ENCODE measurements at regions not wholly inside any gene's neighbourhood (a gene's known extent, or its start where the extent isn't known, plus 50 kb on each side); places are given as distances from the start of the nearest gene placed in this dataset.

DNA sequence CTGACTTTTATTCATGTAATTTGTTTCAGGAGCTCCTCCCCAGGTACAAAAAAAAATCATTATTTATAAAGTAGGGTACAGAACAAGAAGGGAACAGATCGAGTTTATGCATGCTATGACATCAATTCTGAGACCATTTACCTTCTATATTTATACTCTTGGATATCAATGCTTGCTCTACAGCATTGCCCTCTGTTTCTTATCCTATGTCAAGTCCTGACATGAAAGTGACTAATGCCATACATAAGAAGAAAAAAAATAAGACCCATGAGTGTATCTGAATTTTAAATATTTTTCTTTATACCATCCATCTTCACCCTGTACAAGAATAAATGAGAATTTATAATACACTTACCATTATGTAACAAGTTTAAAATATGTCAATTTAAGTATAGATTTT lies 2016.3 kb upstream of the CDH9 start:
- H3K27ac ChIP-seq, result no peak overlapping the region
- in situ Hi-C loops (cut with HindIII; ENCODE audit: low pct_ligation_motif_present, low sequenced_read_pairs), result no loop called here
- no peak overlapping the region for H3K4me3 ChIP-seq (ENCODE audit: low read depth, low read length)
- TF ChIP-seq, protein P1, sequence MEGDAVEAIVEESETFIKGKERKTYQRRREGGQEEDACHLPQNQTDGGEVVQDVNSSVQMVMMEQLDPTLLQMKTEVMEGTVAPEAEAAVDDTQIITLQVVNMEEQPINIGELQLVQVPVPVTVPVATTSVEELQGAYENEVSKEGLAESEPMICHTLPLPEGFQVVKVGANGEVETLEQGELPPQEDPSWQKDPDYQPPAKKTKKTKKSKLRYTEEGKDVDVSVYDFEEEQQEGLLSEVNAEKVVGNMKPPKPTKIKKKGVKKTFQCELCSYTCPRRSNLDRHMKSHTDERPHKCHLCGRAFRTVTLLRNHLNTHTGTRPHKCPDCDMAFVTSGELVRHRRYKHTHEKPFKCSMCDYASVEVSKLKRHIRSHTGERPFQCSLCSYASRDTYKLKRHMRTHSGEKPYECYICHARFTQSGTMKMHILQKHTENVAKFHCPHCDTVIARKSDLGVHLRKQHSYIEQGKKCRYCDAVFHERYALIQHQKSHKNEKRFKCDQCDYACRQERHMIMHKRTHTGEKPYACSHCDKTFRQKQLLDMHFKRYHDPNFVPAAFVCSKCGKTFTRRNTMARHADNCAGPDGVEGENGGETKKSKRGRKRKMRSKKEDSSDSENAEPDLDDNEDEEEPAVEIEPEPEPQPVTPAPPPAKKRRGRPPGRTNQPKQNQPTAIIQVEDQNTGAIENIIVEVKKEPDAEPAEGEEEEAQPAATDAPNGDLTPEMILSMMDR (IDR thresholded peaks at IDR 0.05; ENCODE audit: low read depth, low read length, missing control alignments), result no peak
- H3K27me3 ChIP-seq (replicated peaks), result no peaks in the 10 kb centered on the region
- H3K36me3 ChIP-seq (replicated peaks), result no peaks in the 10 kb centered on the region
- no peak for DNase-seq

DNA sequence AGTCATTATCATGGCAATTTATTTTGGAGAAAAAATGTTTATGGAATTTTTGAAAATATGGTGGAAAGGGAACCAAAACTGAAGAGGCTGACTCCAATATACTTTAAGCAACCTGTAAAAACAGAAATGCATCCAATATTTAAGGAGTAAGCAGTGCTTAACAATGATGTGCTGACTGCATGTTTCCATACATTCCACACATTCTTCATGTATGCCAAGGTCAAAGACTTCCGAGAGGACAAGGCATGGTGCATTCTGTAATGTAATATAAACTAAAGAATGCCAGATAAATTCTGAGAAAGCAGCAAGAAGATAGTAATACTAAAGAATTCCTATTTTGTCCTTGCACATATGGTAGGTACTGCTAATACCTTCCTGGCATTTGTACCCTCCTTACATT lies 2015.9 kb upstream of the CDH9 start:
- DNase-seq, result no peak
- Histone ChIP-seq H3K27ac (no peak overlapping the region), H3K4me3 (ENCODE audit: low read depth, low read length) (no peak overlapping the region), H3K27me3 (replicated peaks) (no peaks in the 10 kb centered on the region), H3K36me3 (replicated peaks) (no peaks in the 10 kb centered on the region)
- in situ Hi-C loops (cut with HindIII; ENCODE audit: low pct_ligation_motif_present, low sequenced_read_pairs), result no loop called here
- TF ChIP-seq, protein P1 (IDR thresholded peaks at IDR 0.05; ENCODE audit: low read depth, low read length, missing control alignments), result no peak

GRCh38 chr5:29051509-29051908 lies 2013.1 kb upstream of the CDH9 start:
- H3K27me3 ChIP-seq (replicated peaks), result no peaks in the 10 kb centered on the region
- TF ChIP-seq, protein P1 (IDR thresholded peaks at IDR 0.05; ENCODE audit: low read depth, low read length, missing control alignments), result no peak
- no peak overlapping the region for H3K4me3 ChIP-seq (ENCODE audit: low read depth, low read length)
- no peaks in the 10 kb centered on the region for H3K36me3 ChIP-seq (replicated peaks)
- H3K27ac ChIP-seq, result no peak overlapping the region
- no peak for DNase-seq
- in situ Hi-C loops (cut with HindIII; ENCODE audit: low pct_ligation_motif_present, low sequenced_read_pairs), result no loop called here

DNA sequence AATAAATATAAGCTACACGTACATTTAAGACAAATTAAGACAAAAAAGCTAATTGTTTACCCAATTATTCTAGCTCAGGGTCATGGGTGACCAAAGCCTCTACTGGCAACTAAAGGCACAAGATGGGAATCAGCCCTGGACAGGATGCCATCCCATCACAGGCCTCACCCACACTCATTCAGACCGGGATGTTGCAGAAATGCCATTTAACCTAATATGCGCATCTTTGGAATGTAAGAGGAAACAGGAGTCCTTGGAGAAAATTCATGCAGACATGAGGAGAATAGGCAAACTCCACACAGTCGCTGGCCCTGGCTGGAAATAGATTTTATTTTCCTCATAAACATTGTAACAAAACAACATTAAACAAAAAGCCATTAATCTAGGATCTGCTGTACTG lies 2003.8 kb upstream of the CDH9 start:
- H3K27me3 ChIP-seq (replicated peaks), result no peaks in the 10 kb centered on the region
- no peak overlapping the region for H3K4me3 ChIP-seq (ENCODE audit: low read depth, low read length)
- no peak for DNase-seq
- no peak overlapping the region for H3K27ac ChIP-seq
- in situ Hi-C loops (cut with HindIII; ENCODE audit: low pct_ligation_motif_present, low sequenced_read_pairs), result no loop called here
- no peaks in the 10 kb centered on the region for H3K36me3 ChIP-seq (replicated peaks)
- TF ChIP-seq, protein P1 (IDR thresholded peaks at IDR 0.05; ENCODE audit: low read depth, low read length, missing control alignments), result no peak

- no peaks in the 10 kb centered on the region for H3K36me3 ChIP-seq (replicated peaks)
- no peak overlapping the region for H3K4me3 ChIP-seq (ENCODE audit: low read depth, low read length)
- TF ChIP-seq, protein P1 (IDR thresholded peaks at IDR 0.05; ENCODE audit: low read depth, low read length, missing control alignments), result no peak
- in situ Hi-C loops (cut with HindIII; ENCODE audit: low pct_ligation_motif_present, low sequenced_read_pairs), result no loop called here
- no peak for DNase-seq
- no peaks in the 10 kb centered on the region for H3K27me3 ChIP-seq (replicated peaks)
- no peak overlapping the region for H3K27ac ChIP-seq
Measured at GRCh38 chr5:29040404-29040803, 2002.0 kb upstream of the CDH9 start.

DNA sequence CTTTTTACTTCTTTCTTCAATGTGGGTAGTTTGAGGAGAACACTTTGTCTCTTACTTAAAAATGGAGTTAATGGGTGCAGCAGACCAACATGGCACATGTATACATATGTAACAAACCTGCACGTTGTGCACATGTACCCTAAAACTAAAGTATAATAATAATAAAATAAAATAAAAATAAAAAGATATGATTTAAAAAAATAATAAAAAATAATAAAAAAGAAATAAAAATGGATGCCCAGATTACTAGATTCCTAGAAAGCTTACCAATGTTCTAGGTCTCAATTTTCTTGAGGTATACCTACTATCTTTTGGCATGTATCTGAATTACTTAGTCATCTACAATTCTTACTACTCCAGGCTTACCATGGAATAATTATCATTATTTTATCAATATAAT lies 2001.6 kb upstream of the CDH9 start:
- H3K27ac ChIP-seq, result no peak overlapping the region
- no peak for DNase-seq
- no peaks in the 10 kb centered on the region for H3K36me3 ChIP-seq (replicated peaks)
- in situ Hi-C loops (cut with HindIII; ENCODE audit: low pct_ligation_motif_present, low sequenced_read_pairs), result no loop called here
- TF ChIP-seq, protein P1 (IDR thresholded peaks at IDR 0.05; ENCODE audit: low read depth, low read length, missing control alignments), result no peak
- no peaks in the 10 kb centered on the region for H3K27me3 ChIP-seq (replicated peaks)
- no peak overlapping the region for H3K4me3 ChIP-seq (ENCODE audit: low read depth, low read length)

Measured in brain microvascular endothelial cell (primary cell).